ENCODE measurements at regions not wholly inside any gene's neighbourhood (a gene's known extent, or its start where the extent isn't known, plus 50 kb on each side); places are given as distances from the start of the nearest gene placed in this dataset.

- ChIA-PET POLR2A (no interaction called here), CTCF (interaction anchor here (0.6 to 7.4 kb wide), 4 partner anchors 8 to 90 kb away, joined by 3 to 86 read pairs (median 4); no protein-coding TSS in a partner anchor)
- no peak overlapping the region for H3K4me3 ChIP-seq (ENCODE audit: low read depth, low read length)
- no peak for DNase-seq (ENCODE audit: low read depth, low spot score)
- TF ChIP-seq CTCF (IDR thresholded peaks at IDR 0.05; ENCODE audit: insufficient read depth, low read length, missing control alignments): peak; percentile 53
Measured at GRCh38 chr3:132253262-132253878, 63.8 kb upstream of the ACP3 start.

GRCh38 chr3:132254076-132254755 is 63.0 kb upstream of the ACP3 start:
- ChIA-PET CTCF (interaction anchor here (1.0 to 7.9 kb wide), 7 partner anchors 13 to 146 kb away, joined by 3 to 94 read pairs (median 3); no protein-coding TSS in a partner anchor), POLR2A (no interaction called here)
- no peak overlapping the region for H3K4me3 ChIP-seq (ENCODE audit: low read depth, low read length)
- no peak for TF ChIP-seq CTCF (IDR thresholded peaks at IDR 0.05; ENCODE audit: insufficient read depth, low read length, missing control alignments)
- no peak for DNase-seq (ENCODE audit: low read depth, low spot score)

GRCh38 chr3:132255041-132255745 is 62.0 kb upstream of the ACP3 start:
- no peak for TF ChIP-seq CTCF (IDR thresholded peaks at IDR 0.05; ENCODE audit: insufficient read depth, low read length, missing control alignments)
- no peak overlapping the region for H3K4me3 ChIP-seq (ENCODE audit: low read depth, low read length)
- ChIA-PET CTCF (interaction anchor here (1.0 to 7.9 kb wide), 9 partner anchors 12 to 145 kb away, joined by 3 to 94 read pairs (median 3); no protein-coding TSS in a partner anchor), POLR2A (no interaction called here)
- peak; percentile 19 for DNase-seq (ENCODE audit: low read depth, low spot score)

- POLR2A ChIA-PET: no interaction called here
- DNase-seq (ENCODE audit: low read depth, low spot score): no peak
- TF ChIP-seq CTCF (IDR thresholded peaks at IDR 0.05; ENCODE audit: insufficient read depth, low read length, missing control alignments): peak; percentile 11
- no peak overlapping the region for H3K4me3 ChIP-seq (ENCODE audit: low read depth, low read length)
- CTCF ChIA-PET: interaction anchor here (0.9 to 7.9 kb wide), 10 partner anchors 8 to 144 kb away, joined by 3 to 94 read pairs (median 6); no protein-coding TSS in a partner anchor
Measured at GRCh38 chr3:132256989-132257388, 60.2 kb upstream of the ACP3 start.

GRCh38 chr3:132261506-132261905 is 55.7 kb upstream of the ACP3 start:
- ChIA-PET CTCF (interaction anchor here (1.5 to 7.9 kb wide), 2 partner anchors 9 to 82 kb away, joined by 5 to 94 read pairs; no protein-coding TSS in a partner anchor), POLR2A (no interaction called here)
- no peak for DNase-seq (ENCODE audit: low read depth, low spot score)
- no peak overlapping the region for H3K4me3 ChIP-seq (ENCODE audit: low read depth, low read length)
- no peak for TF ChIP-seq CTCF (IDR thresholded peaks at IDR 0.05; ENCODE audit: insufficient read depth, low read length, missing control alignments)

GRCh38 chr3:132262305-132262704 is 54.9 kb upstream of the ACP3 start:
- TF ChIP-seq CTCF (IDR thresholded peaks at IDR 0.05; ENCODE audit: insufficient read depth, low read length, missing control alignments): no peak
- ChIA-PET POLR2A (no interaction called here), CTCF (interaction anchor here (1.5 kb wide), 1 partner anchor 10 kb away, joined by 5 read pairs; no protein-coding TSS in a partner anchor)
- H3K4me3 ChIP-seq (ENCODE audit: low read depth, low read length): no peak overlapping the region
- no peak for DNase-seq (ENCODE audit: low read depth, low spot score)

Data from AG04449 (cell line).